ENCODE measurements at regions not wholly inside any gene's neighbourhood (a gene's known extent, or its start where the extent isn't known, plus 50 kb on each side); places are given as distances from the start of the nearest gene placed in this dataset.

DNA sequence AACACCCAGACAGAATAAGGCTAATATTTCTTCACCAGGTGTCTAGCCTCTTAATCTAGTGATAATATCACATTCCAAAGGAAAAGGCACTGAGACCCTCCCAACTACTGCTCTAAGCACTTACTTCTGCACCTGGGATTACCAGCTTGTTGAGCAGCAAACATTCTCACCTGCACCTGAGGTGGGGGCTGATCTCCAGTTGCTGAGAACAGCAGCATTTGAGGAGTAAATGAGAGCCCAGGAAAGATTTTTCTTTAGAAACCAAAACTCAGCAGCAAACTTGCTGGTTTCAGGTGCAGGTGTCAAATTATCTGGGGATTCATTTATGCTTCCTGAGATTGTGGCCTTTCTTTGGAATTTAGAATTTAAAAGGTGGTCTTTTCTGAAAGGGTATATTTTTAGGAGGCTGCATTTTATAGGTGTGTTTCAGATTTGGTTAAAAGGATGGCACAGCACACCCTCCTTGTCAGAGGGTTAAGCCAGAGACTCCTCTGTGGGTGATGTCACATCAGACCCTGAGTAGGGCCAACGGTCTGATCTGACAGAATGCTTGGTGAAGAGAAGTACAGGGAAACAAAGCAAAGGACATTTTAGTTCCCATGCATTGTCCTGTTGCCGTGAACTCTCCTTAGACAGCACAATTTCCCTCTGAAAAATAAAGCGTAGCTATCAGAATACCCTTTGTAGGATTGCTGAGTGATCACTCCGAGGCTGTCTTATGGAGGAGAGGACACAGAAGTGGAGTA, 411.0 kb upstream of the ATP11B start:
- TF ChIP-seq, protein P1, sequence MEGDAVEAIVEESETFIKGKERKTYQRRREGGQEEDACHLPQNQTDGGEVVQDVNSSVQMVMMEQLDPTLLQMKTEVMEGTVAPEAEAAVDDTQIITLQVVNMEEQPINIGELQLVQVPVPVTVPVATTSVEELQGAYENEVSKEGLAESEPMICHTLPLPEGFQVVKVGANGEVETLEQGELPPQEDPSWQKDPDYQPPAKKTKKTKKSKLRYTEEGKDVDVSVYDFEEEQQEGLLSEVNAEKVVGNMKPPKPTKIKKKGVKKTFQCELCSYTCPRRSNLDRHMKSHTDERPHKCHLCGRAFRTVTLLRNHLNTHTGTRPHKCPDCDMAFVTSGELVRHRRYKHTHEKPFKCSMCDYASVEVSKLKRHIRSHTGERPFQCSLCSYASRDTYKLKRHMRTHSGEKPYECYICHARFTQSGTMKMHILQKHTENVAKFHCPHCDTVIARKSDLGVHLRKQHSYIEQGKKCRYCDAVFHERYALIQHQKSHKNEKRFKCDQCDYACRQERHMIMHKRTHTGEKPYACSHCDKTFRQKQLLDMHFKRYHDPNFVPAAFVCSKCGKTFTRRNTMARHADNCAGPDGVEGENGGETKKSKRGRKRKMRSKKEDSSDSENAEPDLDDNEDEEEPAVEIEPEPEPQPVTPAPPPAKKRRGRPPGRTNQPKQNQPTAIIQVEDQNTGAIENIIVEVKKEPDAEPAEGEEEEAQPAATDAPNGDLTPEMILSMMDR (IDR thresholded peaks at IDR 0.05; ENCODE audit: low read depth, low read length) = no peak

DNA sequence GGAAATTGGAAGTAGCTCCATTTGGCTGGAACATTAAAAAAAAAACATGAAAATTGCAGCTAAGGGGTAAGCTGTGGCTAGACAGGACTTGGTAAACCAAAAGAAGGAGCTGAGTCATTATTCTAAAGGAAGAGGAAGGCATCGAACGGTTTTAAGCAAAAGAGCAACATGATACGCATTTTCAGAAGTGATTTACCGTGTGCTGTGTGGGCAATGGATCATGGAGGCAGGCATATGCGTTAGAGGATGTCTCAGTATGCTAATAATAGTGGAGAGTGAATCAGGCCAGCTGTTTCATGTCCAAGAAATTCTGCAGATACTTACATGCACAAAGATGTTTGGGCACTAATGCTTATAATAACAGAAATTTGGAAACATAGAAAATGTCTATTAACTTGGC, 409.1 kb upstream of the ATP11B start:
- TF ChIP-seq, protein P1 (IDR thresholded peaks at IDR 0.05; ENCODE audit: low read depth, low read length) = no peak

More for the DNA sequence above, 411.0 kb upstream of the ATP11B start:
- no peak overlapping the region for H3K4me3 ChIP-seq (replicated peaks in 1 of 2; ENCODE audit: low read depth in 2 of 2, low read length in 2 of 2)
- DNase-seq (ENCODE audit: low read depth in 2 of 2) = no peak

DNA sequence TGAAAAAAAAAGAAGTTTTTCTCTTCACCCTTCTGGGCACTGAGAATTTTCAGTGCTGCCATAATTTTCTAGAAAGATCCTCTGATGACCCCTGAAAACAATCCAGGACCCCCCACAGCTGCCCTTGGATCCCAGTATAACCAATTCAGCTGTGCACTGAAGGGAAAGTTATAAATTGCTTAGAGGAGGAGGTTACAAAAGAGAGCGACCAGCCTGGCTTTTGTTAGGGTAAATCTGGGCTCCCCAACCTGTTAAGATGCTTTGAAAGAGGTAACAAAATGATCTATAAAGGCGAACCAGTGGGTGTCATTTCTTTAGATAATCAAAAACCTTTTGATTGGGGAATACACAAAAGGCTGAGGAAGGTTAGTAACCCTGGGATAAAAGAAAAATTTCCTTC, 407.9 kb upstream of the ATP11B start:
- H3K4me3 ChIP-seq (replicated peaks in 1 of 2; ENCODE audit: low read depth in 2 of 2, low read length in 2 of 2) = no peak overlapping the region
- TF ChIP-seq, protein P1 (IDR thresholded peaks at IDR 0.05; ENCODE audit: low read depth, low read length) = no peak
- no peak for DNase-seq (ENCODE audit: low read depth in 2 of 2)

More for the DNA sequence above, 409.1 kb upstream of the ATP11B start:
- no peak overlapping the region for H3K4me3 ChIP-seq (replicated peaks in 1 of 2; ENCODE audit: low read depth in 2 of 2, low read length in 2 of 2)
- DNase-seq (ENCODE audit: low read depth in 2 of 2) = no peak

DNA sequence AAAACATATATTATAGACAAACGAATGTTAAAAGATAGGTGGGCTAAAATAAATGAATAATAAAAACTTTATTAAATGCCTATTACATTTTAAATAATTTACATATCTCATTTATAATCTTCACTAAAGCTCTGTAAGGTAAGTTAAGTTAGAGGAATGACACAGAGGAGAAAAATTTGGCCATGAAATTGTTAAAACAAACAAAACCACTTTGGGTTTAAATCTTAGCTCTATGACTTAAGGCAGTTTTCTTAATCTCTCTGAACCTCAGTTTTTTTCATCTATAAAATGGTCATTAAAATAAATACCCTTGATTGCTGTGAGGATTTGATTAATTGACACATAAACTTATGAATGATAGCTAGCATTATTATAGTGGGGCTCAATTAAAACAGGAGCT, 404.8 kb upstream of the ATP11B start:
- no peak overlapping the region for H3K4me3 ChIP-seq (replicated peaks in 1 of 2; ENCODE audit: low read depth in 2 of 2, low read length in 2 of 2)
- TF ChIP-seq, protein P1 (IDR thresholded peaks at IDR 0.05; ENCODE audit: low read depth, low read length) = no peak
- DNase-seq (ENCODE audit: low read depth in 2 of 2) = no peak

DNA sequence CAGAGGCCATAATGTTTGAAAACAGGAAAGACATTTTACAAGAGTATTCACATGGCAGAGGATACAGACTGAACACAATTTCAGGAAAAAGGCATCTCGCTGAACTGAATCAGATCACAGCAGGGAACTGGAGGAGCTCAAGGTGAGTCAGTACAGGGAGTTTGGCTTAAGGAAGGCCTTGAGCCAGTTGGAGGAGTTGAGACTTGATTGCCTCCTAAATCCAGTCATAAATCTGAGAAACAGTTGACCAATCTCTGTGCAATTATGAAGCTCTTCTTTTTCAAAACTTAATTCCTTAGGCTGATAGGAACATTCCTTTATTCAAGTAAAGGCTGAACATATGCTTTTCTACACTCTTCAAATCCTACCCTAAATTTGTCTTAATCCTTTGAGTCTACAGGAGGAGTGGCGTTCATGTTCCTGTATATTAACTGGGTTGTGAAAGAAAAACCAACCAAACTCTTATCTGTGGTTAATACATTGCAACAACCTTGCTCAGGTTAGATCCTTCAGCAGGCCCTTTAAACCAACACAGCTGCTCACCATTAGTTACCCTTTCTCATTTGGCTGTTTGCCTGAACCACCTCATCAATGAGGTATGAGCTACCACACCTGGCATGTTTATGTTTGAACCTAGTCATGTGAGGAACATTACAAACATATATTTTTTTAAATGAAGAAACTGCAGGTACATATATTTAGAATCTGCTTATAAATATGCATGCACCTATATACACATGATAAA, 404.1 kb upstream of the ATP11B start:
- DNase-seq (ENCODE audit: low read depth in 2 of 2) = no peak
- no peak overlapping the region for H3K4me3 ChIP-seq (replicated peaks in 1 of 2; ENCODE audit: low read depth in 2 of 2, low read length in 2 of 2)
- TF ChIP-seq, protein P1 (IDR thresholded peaks at IDR 0.05; ENCODE audit: low read depth, low read length) = no peak

DNA sequence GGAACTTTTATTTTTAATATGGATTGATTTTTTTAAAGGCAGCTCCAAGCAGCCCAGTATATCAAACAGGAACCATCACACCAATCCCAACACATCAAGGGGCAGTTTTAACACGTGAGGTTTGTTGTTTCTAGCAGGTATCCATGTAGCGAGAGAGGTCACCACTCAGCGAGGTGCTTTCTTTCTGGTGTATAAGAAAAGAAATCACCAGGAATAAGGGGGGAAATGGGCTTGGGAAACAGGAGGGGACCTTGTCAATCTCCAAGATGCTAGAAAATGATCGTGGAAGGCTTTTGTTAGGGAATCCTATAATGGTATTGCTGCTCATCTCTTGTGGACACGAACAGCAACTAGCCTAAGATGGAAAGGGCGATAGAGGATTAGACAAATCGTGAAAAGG, 402.9 kb upstream of the ATP11B start:
- no peak for DNase-seq (ENCODE audit: low read depth in 2 of 2)
- no peak overlapping the region for H3K4me3 ChIP-seq (replicated peaks in 1 of 2; ENCODE audit: low read depth in 2 of 2, low read length in 2 of 2)
- TF ChIP-seq, protein P1 (IDR thresholded peaks at IDR 0.05; ENCODE audit: low read depth, low read length) = no peak

All from cardiac fibroblast (primary cell).